ENCODE measurements at regions not wholly inside any gene's neighbourhood (a gene's known extent, or its start where the extent isn't known, plus 50 kb on each side); places are given as distances from the start of the nearest gene placed in this dataset.

GRCh38 chr7:25765110-25765655 is 386.8 kb upstream of the NFE2L3 start:
- no peak overlapping the region for H3K27ac ChIP-seq (ENCODE audit: low read length in 2 of 2)
- Mint-ChIP-seq H3K27ac (no peak overlapping the region), H3K27me3 (peaks cover 41% of the 10 kb centered on the region), H3K4me1 (no peaks in the 10 kb centered on the region), H3K9me3 (ENCODE audit: insufficient read depth) (no peaks in the 10 kb centered on the region), H3K4me3 (no peak overlapping the region)
- WGBS (ENCODE audit: insufficient coverage): 80% methylated on average over 1 of the region's 2 CpGs
- H3K4me3 ChIP-seq (ENCODE audit: control extremely low read depth in 1 of 5, extremely low read depth in 1 of 5, insufficient read depth in 1 of 5, low read depth in 2 of 5, low read length in 4 of 5): no peak overlapping the region
- no peaks in the 10 kb centered on the region for H4K20me1 ChIP-seq (ENCODE audit: control insufficient read depth, insufficient read depth, low read length, poor library complexity, severe bottlenecking)
- no peaks in the 10 kb centered on the region for H3K36me3 ChIP-seq (replicated peaks in 1 of 2; ENCODE audit: control extremely low read depth in 1 of 2, control insufficient read depth in 1 of 2, extremely low read depth in 1 of 2, insufficient read depth in 2 of 2, low read length in 1 of 2)
- H3K4me1 ChIP-seq (ENCODE audit: control insufficient read depth in 2 of 2, insufficient read depth in 2 of 2, low read length in 2 of 2): no peaks in the 10 kb centered on the region
- TF ChIP-seq CTCF (IDR thresholded peaks at IDR 0.05) (no peak), EZH2 (IDR thresholded peaks at IDR 0.05; ENCODE audit: borderline replicate concordance, insufficient read depth, low read depth, low read length, poor library complexity, severe bottlenecking) (no peak)
- ATAC-seq (ENCODE audit: low read depth) (no peak), DNase-seq (no peak)
- CTCF ChIA-PET: no interaction called here
- H3K4me2 ChIP-seq (replicated peaks; ENCODE audit: low read depth, low read length, poor library complexity, severe bottlenecking): no peak overlapping the region
- H3K9ac ChIP-seq (ENCODE audit: low read length): no peak overlapping the region
- no peaks in the 10 kb centered on the region for H3K9me3 ChIP-seq (ENCODE audit: control extremely low read depth in 1 of 3, control insufficient read depth in 2 of 3, insufficient read depth in 1 of 3, low read length in 2 of 3)
- POLR2A ChIA-PET: no interaction called here
- H3K79me2 ChIP-seq (ENCODE audit: control insufficient read depth, insufficient read depth, low read length): no peaks in the 10 kb centered on the region
- H3K27me3 ChIP-seq (replicated peaks in 1 of 4; ENCODE audit: control extremely low read depth in 1 of 4, control insufficient read depth in 3 of 4, insufficient read depth in 4 of 4, low read length in 3 of 4): peaks cover 0 to 2% (median 0%) of the 10 kb centered on the region in 4 experiments
- intact Hi-C loops (cut with micrococcal nuclease): no loop called here
- no peak overlapping the region for H2AFZ ChIP-seq (ENCODE audit: insufficient read depth, low read depth, low read length, poor library complexity, severe bottlenecking)

- Mint-ChIP-seq H3K27ac (no peak overlapping the region), H3K27me3 (peaks cover 10% of the 10 kb centered on the region), H3K4me1 (no peaks in the 10 kb centered on the region), H3K4me3 (no peak overlapping the region), H3K9me3 (ENCODE audit: insufficient read depth) (no peaks in the 10 kb centered on the region)
- no peaks in the 10 kb centered on the region for H3K9me3 ChIP-seq (ENCODE audit: control extremely low read depth in 1 of 3, control insufficient read depth in 2 of 3, insufficient read depth in 1 of 3, low read length in 2 of 3)
- no peak overlapping the region for H3K27ac ChIP-seq (ENCODE audit: low read length in 2 of 2)
- intact Hi-C loops (cut with micrococcal nuclease): no loop called here
- H2AFZ ChIP-seq (ENCODE audit: insufficient read depth, low read depth, low read length, poor library complexity, severe bottlenecking): no peak overlapping the region
- H4K20me1 ChIP-seq (ENCODE audit: control insufficient read depth, insufficient read depth, low read length, poor library complexity, severe bottlenecking): no peaks in the 10 kb centered on the region
- H3K9ac ChIP-seq (ENCODE audit: low read length): no peak overlapping the region
- TF ChIP-seq CTCF (IDR thresholded peaks at IDR 0.05): no peak
- TF ChIP-seq EZH2 (IDR thresholded peaks at IDR 0.05; ENCODE audit: borderline replicate concordance, insufficient read depth, low read depth, low read length, poor library complexity, severe bottlenecking): no peak
- no peak overlapping the region for H3K4me2 ChIP-seq (replicated peaks; ENCODE audit: low read depth, low read length, poor library complexity, severe bottlenecking)
- DNase-seq: no peak
- POLR2A ChIA-PET: interaction anchor here (0.6 kb wide), 1 partner anchor 662 kb away, joined by 4 read pairs; no protein-coding TSS in a partner anchor
- H3K4me1 ChIP-seq (ENCODE audit: control insufficient read depth in 2 of 2, insufficient read depth in 2 of 2, low read length in 2 of 2): no peaks in the 10 kb centered on the region
- peaks cover 0 to 6% (median 0%) of the 10 kb centered on the region in 4 experiments for H3K27me3 ChIP-seq (replicated peaks in 1 of 4; ENCODE audit: control extremely low read depth in 1 of 4, control insufficient read depth in 3 of 4, insufficient read depth in 4 of 4, low read length in 3 of 4)
- no peak for ATAC-seq (ENCODE audit: low read depth)
- no peaks in the 10 kb centered on the region for H3K36me3 ChIP-seq (replicated peaks in 1 of 2; ENCODE audit: control extremely low read depth in 1 of 2, control insufficient read depth in 1 of 2, extremely low read depth in 1 of 2, insufficient read depth in 2 of 2, low read length in 1 of 2)
- no peak overlapping the region for H3K4me3 ChIP-seq (ENCODE audit: control extremely low read depth in 1 of 5, extremely low read depth in 1 of 5, insufficient read depth in 1 of 5, low read depth in 2 of 5, low read length in 4 of 5)
- CTCF ChIA-PET: no interaction called here
- WGBS (ENCODE audit: insufficient coverage): 94% methylated on average over 2 of the region's 4 CpGs
- H3K79me2 ChIP-seq (ENCODE audit: control insufficient read depth, insufficient read depth, low read length): no peaks in the 10 kb centered on the region
These were observed 381.8 kb upstream of the NFE2L3 start for GRCh38 chr7:25770235-25770634.
